Right forelimb (tissue), 1 donor: ENCODE measurements at regions not wholly inside any gene's neighbourhood (a gene's known extent, or its start where the extent isn't known, plus 50 kb on each side); places are given as distances from the start of the nearest gene placed in this dataset.
"Not testable (repeated sequence)": the region's sequence is repeated elsewhere in the genome, so short reads cannot be mapped to it uniquely, and the experiment has no call there.

ENCODE experiments used
- DNase-seq: peaks from one replicate; pipeline ENCODE4 v3.0.0-alpha.2; 2018

GRCh38 chr7:119288416-119288815 is 984.6 kb upstream of the KCND2 start:
- DNase-seq: no peak

DNA sequence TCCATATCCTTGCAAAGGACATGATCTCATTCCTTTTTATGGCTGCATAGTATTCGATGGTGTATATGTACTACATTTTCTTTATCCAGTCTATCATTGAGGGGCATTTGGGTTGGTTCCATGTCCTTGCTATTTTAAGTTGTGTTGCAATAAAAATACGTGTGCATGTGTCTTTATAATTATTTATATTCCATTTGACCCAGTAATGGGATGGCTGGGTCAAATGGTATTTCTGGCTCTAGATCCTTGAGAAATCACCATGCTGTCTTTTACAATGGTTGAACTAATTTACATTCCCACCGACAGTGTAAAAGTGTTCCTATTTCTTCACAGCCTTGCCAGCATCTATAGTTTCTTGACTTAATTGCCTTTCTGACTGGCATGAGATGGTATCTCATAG is 972.6 kb upstream of the KCND2 start:
- DNase-seq: not testable (repeated sequence)

GRCh38 chr7:119320316-119320715 is 952.7 kb upstream of the KCND2 start:
- no peak for DNase-seq

DNA sequence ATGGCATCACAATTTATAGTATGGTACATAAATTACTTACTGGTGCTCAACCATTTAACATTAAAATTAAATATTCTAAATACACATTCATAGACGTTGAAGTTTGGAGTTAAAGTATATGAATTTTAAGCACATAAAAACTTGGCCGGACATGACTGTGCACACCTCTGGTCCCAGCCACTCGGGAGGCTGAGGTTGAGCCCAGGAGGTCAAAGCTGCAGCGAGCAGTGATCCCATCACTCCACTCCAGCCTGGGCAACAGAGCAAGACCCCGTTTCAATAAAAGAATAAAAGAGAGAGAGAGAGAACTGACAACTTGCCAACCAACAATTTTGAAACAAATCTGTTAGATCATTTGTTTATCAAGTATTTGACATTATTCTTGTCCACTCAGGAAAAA is 943.3 kb upstream of the KCND2 start:
- DNase-seq: no peak

- DNase-seq: no peak
Measured at GRCh38 chr7:119335405-119335804, 937.6 kb upstream of the KCND2 start.

- DNase-seq: no peak
Measured at GRCh38 chr7:119341822-119342221, 931.2 kb upstream of the KCND2 start.

GRCh38 chr7:119343289-119343688 is 929.7 kb upstream of the KCND2 start:
- no peak for DNase-seq

GRCh38 chr7:119344466-119344865 is 928.5 kb upstream of the KCND2 start:
- DNase-seq: no peak

DNA sequence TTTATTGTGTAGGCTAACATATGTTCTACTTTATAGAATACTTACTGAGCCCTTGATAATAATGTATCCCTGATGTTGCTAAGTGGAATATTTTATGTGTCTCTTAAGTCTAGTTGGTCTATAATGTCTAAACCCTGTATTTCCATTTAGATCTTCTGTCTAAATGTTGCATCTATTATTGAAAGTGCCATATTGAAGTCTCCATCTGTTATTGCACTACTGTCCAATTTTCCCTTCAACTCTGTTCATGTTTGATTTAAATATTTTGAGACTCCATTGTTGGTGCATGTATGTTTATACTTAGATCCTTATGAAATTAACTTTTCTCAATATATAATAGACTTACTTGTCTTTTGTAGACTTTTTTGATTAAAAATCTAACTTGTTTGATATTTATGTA is 924.5 kb upstream of the KCND2 start:
- DNase-seq: no peak

DNA sequence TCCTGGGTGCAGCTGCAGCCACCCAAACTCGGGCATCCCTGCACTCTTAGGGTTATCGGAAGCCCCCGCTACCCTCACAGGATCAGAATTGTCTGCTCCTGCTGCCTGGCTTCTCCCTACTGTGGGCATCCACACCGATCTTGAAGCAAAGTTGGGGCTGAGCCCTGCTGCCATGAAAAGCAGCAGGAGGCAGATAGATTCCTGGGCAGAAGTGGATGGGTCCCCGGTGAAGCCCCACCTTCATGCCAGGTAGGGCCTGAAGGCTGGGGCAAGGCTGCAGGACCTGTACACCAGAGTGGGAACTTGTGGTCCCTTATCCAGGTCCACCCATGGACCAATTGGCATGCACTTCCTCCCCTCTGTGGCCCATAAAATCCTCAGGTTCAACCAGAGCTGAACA is 922.6 kb upstream of the KCND2 start:
- DNase-seq: no peak

- no peak for DNase-seq
Measured at GRCh38 chr7:119351320-119351719, 921.7 kb upstream of the KCND2 start.

DNA sequence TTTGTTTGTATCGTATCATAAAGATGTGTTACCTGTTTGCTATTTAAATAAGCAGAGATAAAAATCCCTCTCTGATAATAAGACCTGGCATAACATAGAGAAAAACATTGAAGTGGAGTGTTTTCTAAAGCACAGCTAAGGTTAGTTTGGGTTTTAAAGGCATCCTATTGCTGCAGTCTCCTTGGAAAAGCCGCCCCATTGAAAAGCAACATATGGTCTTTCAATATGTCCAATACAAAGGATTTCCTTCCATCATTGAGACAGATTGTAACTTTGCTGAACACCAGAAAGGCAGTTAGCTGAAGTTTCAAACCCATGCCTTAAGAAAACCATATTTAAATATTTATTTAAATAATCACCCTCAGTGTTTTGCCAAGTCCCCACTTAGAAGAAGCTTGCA is 898.5 kb upstream of the KCND2 start:
- DNase-seq: no peak

GRCh38 chr7:119377861-119378260 is 895.1 kb upstream of the KCND2 start:
- DNase-seq: no peak

DNA sequence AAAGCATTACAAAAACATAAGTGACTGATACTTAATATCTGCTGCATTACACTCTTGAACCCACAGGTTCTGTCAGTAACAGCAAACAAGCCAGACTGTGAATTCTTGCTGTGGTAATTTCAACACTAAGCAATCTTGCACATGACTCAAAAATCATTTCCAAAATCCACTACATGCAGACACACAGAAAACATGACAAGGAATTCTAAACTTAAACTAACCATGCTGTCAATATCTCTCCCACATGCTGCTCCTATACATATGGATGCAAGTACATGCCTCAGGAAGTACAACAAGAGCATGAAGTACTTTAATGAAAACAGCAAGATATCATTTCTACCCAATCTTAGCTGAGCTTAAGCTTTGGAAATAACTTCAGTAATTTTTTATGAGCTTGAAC is 890.2 kb upstream of the KCND2 start:
- no peak for DNase-seq

DNA sequence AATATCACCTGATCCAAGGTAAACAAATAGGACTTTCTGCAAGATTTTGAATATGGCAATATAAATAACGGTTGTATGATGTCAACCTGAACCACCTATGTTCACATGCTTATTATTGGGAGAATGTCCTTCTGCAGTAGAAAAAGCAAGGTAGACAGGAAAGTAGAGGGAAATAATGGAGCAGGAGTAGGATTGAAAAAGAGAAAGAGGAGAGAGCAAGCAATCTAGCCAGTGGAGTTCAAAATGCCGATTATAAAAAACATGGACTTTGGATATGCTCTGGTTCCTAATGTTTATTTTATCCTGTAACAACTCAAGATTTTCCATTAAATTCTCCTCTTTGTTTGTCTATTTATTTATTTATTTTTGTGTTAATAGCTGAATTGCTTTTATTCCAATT is 878.0 kb upstream of the KCND2 start:
- DNase-seq: no peak

DNA sequence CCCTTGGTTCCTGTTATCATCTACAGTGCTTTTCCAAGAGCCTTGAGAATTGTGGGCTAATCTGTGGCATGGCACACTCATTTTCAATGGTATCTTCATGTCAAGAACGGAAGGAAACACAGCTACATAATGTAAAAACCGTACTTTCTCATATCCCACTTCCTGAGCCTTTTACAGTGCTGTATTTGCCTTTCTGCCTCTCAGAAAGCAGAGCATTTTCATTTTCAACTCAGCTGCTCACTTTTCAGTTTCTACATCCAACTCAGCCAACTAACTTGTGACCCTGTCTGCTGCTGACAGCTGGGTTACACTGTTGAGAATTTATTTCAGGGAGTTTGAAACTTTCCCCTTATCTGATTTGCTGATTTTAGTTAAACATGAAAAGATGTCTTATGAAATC is 875.8 kb upstream of the KCND2 start:
- DNase-seq: no peak

- no peak for DNase-seq
Measured at GRCh38 chr7:119408596-119408995, 864.4 kb upstream of the KCND2 start.

- DNase-seq: no peak
Measured at GRCh38 chr7:119413314-119413805, 859.6 kb upstream of the KCND2 start.

- DNase-seq: no peak
Measured at GRCh38 chr7:119415682-119416081, 857.3 kb upstream of the KCND2 start.

DNA sequence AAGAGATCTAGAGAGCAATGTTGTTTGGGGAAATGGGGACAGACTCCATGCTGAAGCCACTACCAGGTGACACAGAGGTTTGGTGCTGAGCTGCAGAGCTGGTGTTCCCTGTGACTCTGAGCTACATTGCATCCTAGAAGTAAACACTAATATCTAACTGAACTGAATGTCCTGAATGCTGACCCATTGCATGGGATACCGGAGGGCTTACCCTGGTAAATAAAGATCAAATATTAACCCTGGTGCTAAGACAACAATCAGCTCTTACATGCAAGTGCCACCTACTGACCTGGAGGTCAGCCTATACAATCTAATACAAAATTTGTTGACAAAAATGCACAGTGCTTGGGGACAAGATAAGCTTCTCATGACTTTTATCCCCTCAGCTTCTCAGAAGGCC is 851.3 kb upstream of the KCND2 start:
- no peak for DNase-seq

- DNase-seq: no peak
Measured at GRCh38 chr7:119436882-119437281, 836.1 kb upstream of the KCND2 start.

DNA sequence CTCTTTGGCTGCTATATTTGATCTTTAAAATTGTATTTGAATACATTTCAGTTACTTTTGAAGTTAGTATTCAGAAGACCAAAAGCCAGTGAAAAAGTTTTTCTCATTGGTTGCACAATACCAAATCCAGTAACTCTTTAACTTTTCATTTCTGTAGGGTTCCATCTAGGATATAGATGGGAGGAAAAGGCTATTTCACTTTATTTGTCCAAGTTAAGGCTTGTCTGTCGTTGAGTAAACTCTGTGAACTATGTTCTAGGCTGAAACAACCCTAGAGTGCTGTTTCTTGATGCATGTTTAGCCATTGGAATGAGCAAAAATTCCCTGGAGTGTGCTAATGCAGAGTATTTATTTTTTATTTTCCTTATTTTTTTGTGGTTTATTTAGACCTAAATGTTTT is 834.7 kb upstream of the KCND2 start:
- no peak for DNase-seq

GRCh38 chr7:119439192-119439591 is 833.8 kb upstream of the KCND2 start:
- DNase-seq: no peak

- no peak for DNase-seq
Measured at GRCh38 chr7:119452401-119452800, 820.6 kb upstream of the KCND2 start.

DNA sequence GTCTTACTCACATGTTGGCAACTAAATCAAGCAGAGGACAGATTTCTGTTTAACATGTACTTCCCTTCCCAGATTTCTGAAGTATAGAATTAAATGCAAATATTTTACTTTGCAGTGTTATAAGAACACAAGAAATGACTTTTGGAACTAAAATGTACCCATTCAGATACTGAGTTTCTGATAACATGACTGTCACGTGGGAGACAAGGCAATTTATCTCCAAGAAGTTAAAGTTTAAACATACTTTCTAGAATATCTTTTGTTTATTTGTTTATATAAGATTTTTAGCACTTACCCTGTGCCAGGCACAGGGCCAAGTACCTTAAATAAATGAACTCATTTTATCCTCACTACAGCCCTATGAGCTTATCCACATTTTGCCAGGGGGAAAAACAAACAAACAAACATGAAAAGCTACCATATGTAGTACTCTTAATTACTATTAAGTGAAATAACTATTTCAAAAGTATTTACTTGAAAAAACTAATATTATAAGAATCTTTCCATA is 807.1 kb upstream of the KCND2 start:
- DNase-seq: no peak
